Upper lobe of right lung (tissue), 1 donor: ENCODE measurements at regions not wholly inside any gene's neighbourhood (a gene's known extent, or its start where the extent isn't known, plus 50 kb on each side); places are given as distances from the start of the nearest gene placed in this dataset.

Experiments
- ATAC-seq: fragments of 200-7000 bp; cut with Tn5 transposase; one replicate; pipeline ENCODE4 v1.9.1; 2020; ENCODE audit warnings: mild to moderate bottlenecking, moderate library complexity
- DNase-seq: peaks from one replicate; pipeline ENCODE4 v3.0.0-alpha.2; 2020
- H3K27ac ChIP-seq: fragments of 200-600 bp; one replicate; pipeline ENCODE4 v1.8.0; 2022
- H3K27me3 ChIP-seq: fragments of 200-600 bp; one replicate; pipeline ENCODE4 v1.8.0; 2022; ENCODE audit warnings: mild to moderate bottlenecking
- H3K36me3 ChIP-seq: fragments of 200-600 bp; one replicate; pipeline ENCODE4 v1.8.0; 2022
- H3K4me1 ChIP-seq: fragments of 200-600 bp; one replicate; pipeline ENCODE4 v1.8.0; 2022
- H3K4me3 ChIP-seq: fragments of 200-600 bp; one replicate; pipeline ENCODE4 v1.8.0; 2022; ENCODE audit warnings: mild to moderate bottlenecking
- H3K9me3 ChIP-seq: fragments of 200-600 bp; one replicate; pipeline ENCODE4 v1.8.0; 2022
- CTCF ChIP-seq: fragments of 200-600 bp; IDR thresholded peaks from one replicate; pipeline ENCODE4 v1.8.0; 2022; ENCODE audit warnings: antibody characterized with exemption
- intact Hi-C: fragments of 100-400 bp; cut with DNase I; formaldehyde crosslinking; loops from one replicate; pipeline ENCODE4 v1.11.0; 2022
- donor health status: DM: no; HTN: yes; CAD: no; lungs with severe emphysema.

DNA sequence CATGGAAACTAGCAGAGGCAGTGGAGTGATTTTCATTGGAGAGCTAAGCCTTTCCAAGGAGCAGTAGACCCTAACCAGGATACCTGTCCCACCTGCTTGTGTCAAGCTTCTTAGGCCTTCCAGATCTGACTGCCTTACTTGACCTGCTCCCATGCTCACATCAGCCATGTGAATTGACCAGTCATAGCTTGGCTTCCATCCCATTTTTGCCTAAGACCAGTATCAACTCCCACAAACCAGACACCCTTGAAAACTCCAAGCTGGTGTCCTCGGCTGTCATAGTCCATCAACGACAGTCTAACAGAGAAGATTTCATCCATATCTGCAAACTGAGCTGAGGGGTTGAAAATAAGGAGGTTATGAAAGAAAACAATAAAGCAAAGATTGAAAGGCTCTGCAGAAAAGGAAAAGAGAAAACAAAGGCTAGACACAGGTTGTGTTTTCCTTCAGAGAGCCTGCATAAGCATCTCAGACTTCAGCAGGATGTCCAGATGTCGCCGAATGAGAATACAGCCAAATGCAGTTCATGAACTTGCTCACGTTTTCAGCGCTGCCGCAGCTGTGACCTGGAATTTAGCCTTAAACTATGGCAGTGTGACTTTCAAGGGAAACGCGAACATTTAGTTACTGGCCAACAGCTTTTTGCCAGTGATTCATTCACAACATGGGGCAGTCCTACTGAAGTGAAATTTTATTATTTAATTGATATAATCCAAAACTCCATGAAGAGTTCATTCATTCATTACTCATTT is 868.1 kb upstream of the ID2 start:
- Histone ChIP-seq H3K27ac (no peak overlapping the region), H3K27me3 (no peaks in the 10 kb centered on the region), H3K9me3 (no peaks in the 10 kb centered on the region), H3K36me3 (no peaks in the 10 kb centered on the region), H3K4me3 (no peak overlapping the region), H3K4me1 (no peaks in the 10 kb centered on the region)
- intact Hi-C loops, result no loop called here
- TF ChIP-seq CTCF, result no peak
- no peak for DNase-seq
- ATAC-seq, result no peak

GRCh38 chr2:7815726-7816125 is 866.1 kb upstream of the ID2 start:
- H3K4me1 ChIP-seq, result no peaks in the 10 kb centered on the region
- no peak for TF ChIP-seq CTCF
- no peak overlapping the region for H3K27ac ChIP-seq
- ATAC-seq (no peak), DNase-seq (no peak)
- no peaks in the 10 kb centered on the region for H3K36me3 ChIP-seq
- intact Hi-C loops, result no loop called here
- no peaks in the 10 kb centered on the region for H3K27me3 ChIP-seq
- H3K4me3 ChIP-seq, result no peak overlapping the region
- H3K9me3 ChIP-seq, result no peaks in the 10 kb centered on the region

DNA sequence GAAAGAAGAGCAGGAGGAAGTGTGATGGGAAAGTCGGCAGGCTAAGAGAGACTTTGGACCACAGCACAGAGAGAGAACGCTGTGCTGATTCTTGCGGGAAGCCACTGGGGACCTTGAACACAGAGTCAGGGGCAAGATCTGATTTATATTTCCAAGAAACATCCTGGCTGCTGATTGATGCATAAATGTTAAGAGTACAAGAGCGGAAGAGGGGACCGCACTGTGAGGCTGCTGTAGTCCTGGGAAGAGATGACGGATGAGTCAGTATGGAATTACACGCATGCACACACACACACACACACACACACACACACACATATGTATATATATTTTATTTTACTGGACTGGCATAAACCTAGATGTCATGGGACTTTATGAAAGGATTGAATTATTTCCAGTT is 865.6 kb upstream of the ID2 start:
- DNase-seq (no peak), ATAC-seq (no peak)
- no peak overlapping the region for H3K4me3 ChIP-seq
- intact Hi-C loops, result no loop called here
- no peaks in the 10 kb centered on the region for H3K36me3 ChIP-seq
- H3K27me3 ChIP-seq, result no peaks in the 10 kb centered on the region
- no peak overlapping the region for H3K27ac ChIP-seq
- no peaks in the 10 kb centered on the region for H3K4me1 ChIP-seq
- TF ChIP-seq CTCF, result no peak
- H3K9me3 ChIP-seq, result no peaks in the 10 kb centered on the region

GRCh38 chr2:7816944-7817343 is 864.9 kb upstream of the ID2 start:
- intact Hi-C loops, result no loop called here
- Histone ChIP-seq H3K36me3 (no peaks in the 10 kb centered on the region), H3K9me3 (no peaks in the 10 kb centered on the region), H3K4me3 (no peak overlapping the region), H3K27me3 (no peaks in the 10 kb centered on the region), H3K4me1 (no peaks in the 10 kb centered on the region), H3K27ac (no peak overlapping the region)
- DNase-seq (no peak), ATAC-seq (no peak)
- TF ChIP-seq CTCF, result no peak

DNA sequence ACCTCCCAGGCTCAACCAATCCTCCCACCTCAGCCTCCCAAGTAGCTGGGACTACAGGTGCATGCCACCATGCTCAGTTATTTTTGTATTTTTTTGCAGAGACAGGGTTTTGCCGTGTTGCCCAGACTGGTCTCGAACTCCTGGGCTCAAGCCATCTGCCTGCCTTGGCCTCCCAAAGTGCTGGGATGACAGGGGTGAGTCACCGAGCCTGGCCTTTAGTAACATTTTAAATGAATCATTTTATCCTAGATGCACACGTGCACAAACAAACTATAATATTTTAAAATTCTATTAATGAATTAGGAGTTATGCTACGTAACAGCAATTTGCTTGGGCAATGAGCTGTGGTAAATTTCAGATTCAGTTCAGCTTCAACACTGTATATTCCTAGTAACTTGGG is 862.5 kb upstream of the ID2 start:
- Histone ChIP-seq H3K36me3 (no peaks in the 10 kb centered on the region), H3K4me3 (no peak overlapping the region), H3K27me3 (no peaks in the 10 kb centered on the region), H3K27ac (no peak overlapping the region), H3K4me1 (no peaks in the 10 kb centered on the region), H3K9me3 (no peaks in the 10 kb centered on the region)
- no peak for TF ChIP-seq CTCF
- ATAC-seq (no peak), DNase-seq (no peak)
- intact Hi-C loops, result no loop called here

GRCh38 chr2:7819850-7820249 is 862.0 kb upstream of the ID2 start:
- H3K4me3 ChIP-seq, result no peak overlapping the region

More at GRCh38 chr2:7819850-7820249, 862.0 kb upstream of the ID2 start:
- Histone ChIP-seq H3K27ac (no peak overlapping the region), H3K9me3 (no peaks in the 10 kb centered on the region), H3K27me3 (no peaks in the 10 kb centered on the region), H3K4me1 (no peaks in the 10 kb centered on the region), H3K36me3 (no peaks in the 10 kb centered on the region)
- no peak for TF ChIP-seq CTCF
- ATAC-seq, result no peak
- no peak for DNase-seq
- intact Hi-C loops, result no loop called here
